ENCODE measurements at regions not wholly inside any gene's neighbourhood (a gene's known extent, or its start where the extent isn't known, plus 50 kb on each side); places are given as distances from the start of the nearest gene placed in this dataset.

- DNase-seq (ENCODE audit: low read depth in 2 of 2) = no peak
Measured at GRCh38 chr6:137758661-137759060, 108.4 kb upstream of the TNFAIP3 start.

GRCh38 chr6:137759624-137760023 is 107.4 kb upstream of the TNFAIP3 start:
- DNase-seq (ENCODE audit: low read depth in 2 of 2) = no peak

- no peak for DNase-seq (ENCODE audit: low read depth in 2 of 2)
Measured at GRCh38 chr6:137761072-137761471, 106.0 kb upstream of the TNFAIP3 start.

GRCh38 chr6:137761487-137761886 is 105.6 kb upstream of the TNFAIP3 start:
- no peak for DNase-seq (ENCODE audit: low read depth in 2 of 2)

GRCh38 chr6:137762168-137763090 is 104.6 kb upstream of the TNFAIP3 start:
- no peak for DNase-seq (ENCODE audit: low read depth in 2 of 2)

- no peak for DNase-seq (ENCODE audit: low read depth in 2 of 2)
Measured at GRCh38 chr6:137763436-137763835, 103.6 kb upstream of the TNFAIP3 start.

- DNase-seq (ENCODE audit: low read depth in 2 of 2) = no peak
Measured at GRCh38 chr6:137763886-137764285, 103.2 kb upstream of the TNFAIP3 start.

GRCh38 chr6:137764464-137764863 is 102.6 kb upstream of the TNFAIP3 start:
- DNase-seq (ENCODE audit: low read depth in 2 of 2) = no peak

- no peak for DNase-seq (ENCODE audit: low read depth in 2 of 2)
Measured at GRCh38 chr6:137765059-137765458, 102.0 kb upstream of the TNFAIP3 start.

GRCh38 chr6:137766596-137767370 is 100.3 kb upstream of the TNFAIP3 start:
- no peak for DNase-seq (ENCODE audit: low read depth in 2 of 2)

GRCh38 chr6:137767465-137767864 is 99.6 kb upstream of the TNFAIP3 start:
- no peak for DNase-seq (ENCODE audit: low read depth in 2 of 2)

GRCh38 chr6:137767911-137768690 is 99.0 kb upstream of the TNFAIP3 start:
- no peak for DNase-seq (ENCODE audit: low read depth in 2 of 2)

GRCh38 chr6:137768935-137769334 is 98.1 kb upstream of the TNFAIP3 start:
- DNase-seq (ENCODE audit: low read depth in 2 of 2) = no peak

GRCh38 chr6:137769797-137770362 is 97.2 kb upstream of the TNFAIP3 start:
- no peak for DNase-seq (ENCODE audit: low read depth in 2 of 2)

- no peak for DNase-seq (ENCODE audit: low read depth in 2 of 2)
Measured at GRCh38 chr6:137772541-137773250, 94.4 kb upstream of the TNFAIP3 start.

GRCh38 chr6:137775227-137775626 is 91.8 kb upstream of the TNFAIP3 start:
- DNase-seq (ENCODE audit: low read depth in 2 of 2) = no peak

GRCh38 chr6:137775720-137776119 is 91.3 kb upstream of the TNFAIP3 start:
- DNase-seq (ENCODE audit: low read depth in 2 of 2) = no peak

- DNase-seq (ENCODE audit: low read depth in 2 of 2) = no peak
Measured at GRCh38 chr6:137776256-137776655, 90.8 kb upstream of the TNFAIP3 start.

- DNase-seq (ENCODE audit: low read depth in 2 of 2) = no peak
Measured at GRCh38 chr6:137776786-137777686, 90.0 kb upstream of the TNFAIP3 start.

- no peak for DNase-seq (ENCODE audit: low read depth in 2 of 2)
Measured at GRCh38 chr6:137777687-137778075, 89.4 kb upstream of the TNFAIP3 start.
